HG03469 (cell line): ENCODE measurements at regions not wholly inside any gene's neighbourhood (a gene's known extent, or its start where the extent isn't known, plus 50 kb on each side); places are given as distances from the start of the nearest gene placed in this dataset.

Source experiments
- ATAC-seq: cut with Tn5 transposase; IDR thresholded peaks from one replicate; pipeline ENCODE4 v1.9.1; 2021; ENCODE audit warnings: mild to moderate bottlenecking, moderate library complexity, moderate number of reproducible peaks; ENCODE audit not compliant: unreplicated experiment

DNA sequence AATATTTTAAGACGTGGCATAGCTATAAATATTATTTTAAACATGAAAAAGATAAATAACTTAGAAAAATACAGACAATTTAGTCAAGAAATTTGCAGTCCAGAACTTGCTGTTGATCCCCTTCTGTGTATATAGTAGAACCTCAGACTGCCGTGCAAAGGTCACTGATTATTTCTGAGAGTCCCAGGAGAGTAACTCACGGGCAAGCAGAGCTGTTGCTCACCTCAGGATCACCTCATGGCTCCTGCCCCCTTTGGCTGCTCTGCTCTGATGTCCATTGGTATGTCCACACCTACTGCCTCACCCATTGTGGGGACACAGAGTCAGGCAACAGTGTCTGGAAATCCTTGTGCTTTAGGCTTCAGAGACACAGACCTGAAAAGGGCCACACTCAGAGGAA is 392.9 kb upstream of the CELF4 start:
- ATAC-seq, result no peak

DNA sequence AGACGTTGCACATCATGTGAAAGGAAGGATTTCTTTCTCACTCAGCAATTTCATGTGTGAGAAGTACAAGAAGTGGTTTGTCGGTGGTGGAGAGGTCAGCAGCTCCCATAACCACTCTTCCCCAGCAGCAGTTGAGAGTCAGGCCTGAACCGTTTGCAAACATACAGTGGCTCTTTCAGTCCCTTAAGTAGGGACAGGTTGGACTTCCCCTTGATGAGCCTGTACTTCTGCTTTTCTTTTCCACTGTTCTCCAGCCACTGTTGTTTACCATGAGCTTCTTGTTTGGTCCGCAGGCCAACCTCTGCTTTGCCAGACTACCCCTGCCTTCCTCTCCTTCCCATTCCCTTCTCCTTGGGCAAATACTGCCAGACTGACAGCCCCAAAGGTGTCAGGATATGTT is 391.3 kb upstream of the CELF4 start:
- no peak for ATAC-seq

- ATAC-seq, result no peak
These were observed 390.4 kb upstream of the CELF4 start for GRCh38 chr18:37956020-37956419.

GRCh38 chr18:37955201-37955600 is 389.6 kb upstream of the CELF4 start:
- no peak for ATAC-seq

DNA sequence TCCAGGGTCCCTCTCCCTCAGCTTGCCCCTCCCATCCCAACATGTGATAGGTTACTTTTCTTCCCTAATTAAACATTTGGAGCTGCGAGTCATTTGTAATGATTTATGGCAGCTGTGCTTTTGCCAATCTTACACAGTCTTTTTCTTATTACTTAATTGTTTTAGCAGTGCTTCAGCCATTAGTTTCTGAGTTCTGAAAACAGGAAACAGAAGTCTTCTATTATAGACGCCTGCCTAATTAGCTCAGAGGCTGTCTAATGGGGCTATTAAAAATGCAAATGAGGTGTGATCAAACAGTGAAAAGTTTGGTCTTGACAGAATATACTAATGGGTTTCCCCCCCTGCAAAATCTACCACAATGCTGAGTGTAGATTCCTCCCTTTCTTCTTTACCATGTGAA is 388.3 kb upstream of the CELF4 start:
- no peak for ATAC-seq

DNA sequence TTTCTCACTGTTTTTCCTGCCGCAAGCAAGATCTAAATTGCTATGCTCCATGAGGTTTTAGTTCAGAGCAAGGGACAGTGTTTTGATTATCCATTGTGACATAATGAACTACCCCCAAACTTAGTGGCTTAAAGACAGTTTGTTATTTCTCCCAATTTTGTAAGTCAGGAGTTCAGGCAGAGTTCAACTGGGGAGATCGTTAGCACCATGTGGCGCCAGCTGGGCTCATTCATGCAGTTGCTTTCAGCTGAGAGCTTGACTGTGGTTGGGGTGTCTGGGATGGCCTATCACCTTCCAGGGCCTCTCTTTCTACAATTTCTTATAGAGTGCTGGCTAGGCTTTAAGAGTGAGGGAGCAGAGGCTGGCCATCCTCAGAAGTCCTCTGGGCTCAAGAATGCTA is 382.9 kb upstream of the CELF4 start:
- no peak for ATAC-seq

DNA sequence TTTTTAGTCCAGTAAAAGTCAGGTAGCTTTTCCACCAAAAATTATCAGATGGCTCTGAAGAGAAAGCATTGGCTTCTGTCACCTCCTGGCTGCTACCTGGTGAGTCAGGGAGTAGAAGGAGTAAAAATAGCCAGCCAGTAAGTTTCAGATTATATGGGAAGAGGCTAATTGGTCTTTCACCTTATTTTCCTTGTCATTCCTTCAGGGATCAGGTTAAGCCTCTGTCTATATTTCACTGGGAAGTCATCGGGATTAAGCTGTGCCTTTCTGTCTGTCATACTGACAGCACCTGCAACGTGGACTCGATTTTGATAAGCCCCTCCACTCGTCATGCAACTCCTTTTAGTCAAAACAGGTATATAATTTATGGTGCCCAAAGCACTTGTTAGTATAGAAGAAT is 380.7 kb upstream of the CELF4 start:
- ATAC-seq, result no peak

GRCh38 chr18:37944700-37945270 is 379.2 kb upstream of the CELF4 start:
- ATAC-seq, result no peak

DNA sequence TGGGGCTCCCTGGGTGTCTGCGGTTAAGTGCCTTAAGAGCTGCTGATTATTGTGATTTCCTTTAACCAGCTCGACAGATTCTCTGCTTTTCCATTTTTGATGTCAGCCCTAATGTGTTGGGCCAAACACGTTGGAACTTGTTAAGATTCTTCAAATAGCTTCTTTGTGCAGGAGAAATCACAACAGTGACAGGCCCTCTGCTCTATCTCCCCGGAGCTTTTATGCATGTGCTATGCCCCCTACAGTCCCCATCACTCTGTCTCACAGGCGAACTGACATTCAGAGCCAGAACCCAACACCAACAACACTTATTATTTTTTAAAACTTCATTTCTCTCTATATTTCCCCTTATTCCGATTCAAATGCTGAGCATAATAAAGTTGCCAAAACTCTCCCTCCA is 371.7 kb upstream of the CELF4 start:
- ATAC-seq, result no peak

DNA sequence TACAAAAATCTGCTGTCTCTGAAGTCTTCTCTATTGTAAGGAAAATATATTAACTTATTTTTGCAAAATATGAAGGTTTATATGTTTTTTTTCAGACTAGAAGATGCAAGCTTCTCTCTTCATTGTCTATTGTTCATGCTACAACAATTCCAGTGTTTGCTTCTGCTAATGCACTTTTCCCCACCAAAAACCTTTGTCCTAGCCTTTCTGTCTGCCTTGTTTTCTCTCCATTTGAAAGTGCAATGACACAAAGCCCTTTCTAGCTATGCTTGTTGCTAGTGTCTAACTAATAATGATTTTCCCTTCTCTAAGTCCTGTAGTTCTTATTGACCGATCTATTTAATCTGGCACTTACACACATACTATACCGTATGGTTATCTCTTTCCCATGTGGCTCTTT is 369.5 kb upstream of the CELF4 start:
- ATAC-seq, result no peak

DNA sequence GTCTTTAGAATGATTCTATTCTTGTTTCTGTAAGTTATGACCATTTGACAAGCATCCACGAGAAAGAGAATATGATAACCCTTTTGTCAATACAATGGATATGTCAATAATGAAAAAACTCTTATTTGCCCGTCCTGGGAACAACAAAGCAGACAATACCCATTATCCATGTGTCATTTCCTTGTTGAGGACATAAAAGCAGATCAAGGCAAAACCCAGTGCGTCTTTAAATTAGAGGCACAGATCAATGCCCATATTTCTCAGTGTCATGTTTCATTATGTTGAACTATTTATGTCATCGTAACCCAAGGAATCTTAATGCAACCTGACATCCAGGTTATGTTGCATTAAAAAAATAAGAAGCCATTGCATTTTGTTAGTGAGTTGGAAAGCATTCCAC is 365.0 kb upstream of the CELF4 start:
- no peak for ATAC-seq

DNA sequence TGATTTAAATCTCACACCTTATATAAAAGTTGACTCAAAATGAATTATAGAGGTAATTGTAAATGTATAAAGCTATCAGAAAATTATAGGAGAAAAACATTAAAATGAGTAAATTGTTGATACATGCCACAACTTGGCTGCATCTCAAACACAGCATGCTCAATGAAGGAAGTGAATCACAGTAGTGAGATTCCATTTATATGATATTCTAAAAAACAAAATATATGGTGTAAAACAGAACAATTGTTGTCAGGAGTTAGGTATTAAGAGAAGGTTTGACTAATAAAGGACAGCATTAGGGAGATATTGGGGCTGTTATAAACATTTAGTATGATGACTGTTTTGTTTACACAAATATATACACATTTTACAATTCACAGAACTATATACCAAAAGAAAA is 356.6 kb upstream of the CELF4 start:
- ATAC-seq, result no peak

GRCh38 chr18:37920865-37921264 is 355.3 kb upstream of the CELF4 start:
- no peak for ATAC-seq

- no peak for ATAC-seq
These were observed 347.5 kb upstream of the CELF4 start for GRCh38 chr18:37913051-37913450.

DNA sequence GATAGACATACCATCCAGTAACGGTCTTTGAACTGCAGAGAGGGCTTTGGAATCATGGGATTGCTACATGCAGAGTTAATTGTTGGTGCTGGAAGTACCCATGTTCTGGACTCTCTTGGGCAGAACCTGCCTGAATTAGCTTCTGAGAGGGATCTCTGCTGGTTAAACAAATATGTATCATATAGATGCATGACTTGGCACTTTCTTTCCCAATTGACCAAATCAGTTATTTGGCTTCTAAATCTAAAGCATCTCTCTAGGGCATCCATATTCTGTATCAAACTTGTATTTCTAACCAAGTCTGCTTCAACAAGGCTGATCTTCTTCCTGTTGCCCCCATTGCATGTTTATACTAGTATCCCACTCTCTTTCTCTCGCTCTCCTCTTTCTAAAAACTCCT is 336.7 kb upstream of the CELF4 start:
- ATAC-seq, result no peak

DNA sequence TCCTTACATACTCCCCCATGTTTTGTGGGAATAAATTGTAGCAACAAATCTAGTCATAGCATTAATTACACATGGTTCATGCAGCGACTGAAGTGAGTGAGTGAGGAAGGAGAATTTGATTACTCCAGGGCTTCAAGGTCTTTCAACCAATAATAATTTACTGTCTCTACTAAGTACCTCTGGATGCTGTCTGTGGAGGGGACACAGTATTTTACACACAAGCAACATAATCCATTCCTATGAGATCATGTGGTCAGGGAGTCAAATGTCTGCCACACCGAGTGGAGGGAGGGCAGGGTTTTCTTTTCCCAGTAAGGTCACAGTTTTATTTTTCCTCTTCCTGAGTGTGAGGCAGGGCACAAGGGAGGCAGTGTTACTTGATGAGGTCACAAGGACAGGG is 334.7 kb upstream of the CELF4 start:
- ATAC-seq, result no peak

DNA sequence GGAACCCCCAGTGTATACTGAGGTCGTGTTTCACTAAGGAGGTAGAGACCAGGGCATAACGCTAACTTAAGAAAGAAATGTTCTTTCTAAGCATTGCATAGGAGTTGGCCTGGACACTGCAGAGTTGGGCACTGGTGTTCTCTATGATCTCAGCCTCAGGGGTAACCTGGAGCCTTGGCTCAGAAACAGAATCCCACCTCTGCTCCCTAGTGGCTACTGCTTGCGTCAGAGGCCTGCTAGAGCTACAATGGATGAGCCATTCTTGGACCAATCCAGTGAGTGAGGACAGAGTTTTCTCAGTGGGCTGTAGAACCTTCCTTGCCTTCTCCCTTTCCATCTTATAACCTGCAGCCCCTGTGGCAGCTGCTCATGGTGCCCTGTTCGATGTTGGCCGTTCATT is 324.4 kb upstream of the CELF4 start:
- no peak for ATAC-seq

GRCh38 chr18:37874721-37875120 is 309.1 kb upstream of the CELF4 start:
- ATAC-seq, result no peak

GRCh38 chr18:37873416-37873815 is 307.8 kb upstream of the CELF4 start:
- no peak for ATAC-seq

DNA sequence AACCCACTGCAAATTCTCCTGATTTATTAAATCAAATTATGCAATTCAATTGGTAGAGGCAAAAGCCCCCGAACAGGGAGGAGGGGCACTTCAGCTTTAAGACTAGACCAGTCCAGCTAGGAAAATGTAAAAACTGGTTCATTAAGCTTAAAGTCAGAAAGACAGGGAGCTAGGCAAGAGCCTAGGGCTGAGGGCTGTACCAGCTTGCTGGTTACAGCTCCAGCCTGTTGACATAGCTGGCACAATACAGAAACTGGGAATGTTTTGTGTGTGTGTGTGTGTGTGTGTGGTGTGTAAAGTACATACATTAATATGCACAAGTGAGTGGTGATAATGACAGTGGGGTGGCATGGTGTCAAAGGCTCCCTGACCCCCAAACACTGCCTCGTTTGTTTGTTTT is 307.0 kb upstream of the CELF4 start:
- no peak for ATAC-seq

DNA sequence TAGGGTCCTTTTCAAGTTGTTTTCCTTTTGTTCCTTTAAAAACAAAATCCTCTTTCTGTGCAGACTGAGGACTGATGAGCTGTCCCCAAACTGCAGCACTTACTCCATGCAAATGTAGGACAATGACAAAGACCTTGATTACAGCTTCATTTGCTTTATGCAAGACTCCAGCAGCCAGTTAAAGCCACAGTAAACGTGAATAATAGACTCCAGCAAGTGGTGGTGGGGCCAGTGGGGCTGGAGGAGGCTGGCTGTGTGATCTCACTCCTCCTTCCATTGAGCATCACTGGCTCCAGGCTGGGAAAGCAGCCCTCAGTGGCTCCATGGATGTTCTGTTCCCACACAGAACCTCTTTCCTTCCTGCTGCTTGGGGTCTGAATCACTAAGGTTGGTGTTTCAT is 306.0 kb upstream of the CELF4 start:
- ATAC-seq, result no peak

- ATAC-seq, result no peak
These were observed 303.5 kb upstream of the CELF4 start for GRCh38 chr18:37869051-37869450.

- no peak for ATAC-seq
These were observed 298.5 kb upstream of the CELF4 start for GRCh38 chr18:37864122-37864521.

DNA sequence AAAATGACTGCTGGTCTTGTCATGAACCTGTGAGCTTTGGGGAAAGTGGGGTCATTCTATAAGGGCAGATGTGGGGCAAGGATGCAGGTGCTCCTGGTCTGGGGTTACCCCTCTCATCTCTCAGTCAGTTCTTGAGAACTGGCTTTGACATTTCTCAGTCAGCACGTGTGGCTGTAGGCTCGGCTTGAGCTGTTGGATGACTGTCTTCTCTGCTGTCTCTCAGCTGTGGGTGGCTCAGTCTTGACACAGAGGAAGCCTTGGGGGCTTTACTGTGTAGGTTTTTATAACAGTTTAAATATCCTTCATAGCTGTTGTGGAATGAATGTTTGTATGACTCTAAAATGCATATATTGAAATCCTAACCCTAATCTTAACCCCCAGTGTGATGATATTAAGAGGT is 296.4 kb upstream of the CELF4 start:
- no peak for ATAC-seq
